ENCODE measurements at regions not wholly inside any gene's neighbourhood (a gene's known extent, or its start where the extent isn't known, plus 50 kb on each side); places are given as distances from the start of the nearest gene placed in this dataset.

GRCh38 chr15:61481886-61482285 is 252.8 kb upstream of the RORA start:
- TF ChIP-seq, protein P1, sequence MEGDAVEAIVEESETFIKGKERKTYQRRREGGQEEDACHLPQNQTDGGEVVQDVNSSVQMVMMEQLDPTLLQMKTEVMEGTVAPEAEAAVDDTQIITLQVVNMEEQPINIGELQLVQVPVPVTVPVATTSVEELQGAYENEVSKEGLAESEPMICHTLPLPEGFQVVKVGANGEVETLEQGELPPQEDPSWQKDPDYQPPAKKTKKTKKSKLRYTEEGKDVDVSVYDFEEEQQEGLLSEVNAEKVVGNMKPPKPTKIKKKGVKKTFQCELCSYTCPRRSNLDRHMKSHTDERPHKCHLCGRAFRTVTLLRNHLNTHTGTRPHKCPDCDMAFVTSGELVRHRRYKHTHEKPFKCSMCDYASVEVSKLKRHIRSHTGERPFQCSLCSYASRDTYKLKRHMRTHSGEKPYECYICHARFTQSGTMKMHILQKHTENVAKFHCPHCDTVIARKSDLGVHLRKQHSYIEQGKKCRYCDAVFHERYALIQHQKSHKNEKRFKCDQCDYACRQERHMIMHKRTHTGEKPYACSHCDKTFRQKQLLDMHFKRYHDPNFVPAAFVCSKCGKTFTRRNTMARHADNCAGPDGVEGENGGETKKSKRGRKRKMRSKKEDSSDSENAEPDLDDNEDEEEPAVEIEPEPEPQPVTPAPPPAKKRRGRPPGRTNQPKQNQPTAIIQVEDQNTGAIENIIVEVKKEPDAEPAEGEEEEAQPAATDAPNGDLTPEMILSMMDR (IDR thresholded peaks at IDR 0.05), result no peak
- TF ChIP-seq POLR2A (IDR thresholded peaks at IDR 0.05) (no peak), EP300 (IDR thresholded peaks at IDR 0.05; ENCODE audit: low read depth) (no peak)
